B cell (primary cell): ENCODE measurements at regions not wholly inside any gene's neighbourhood (a gene's known extent, or its start where the extent isn't known, plus 50 kb on each side); places are given as distances from the start of the nearest gene placed in this dataset.

Experiments
- ATAC-seq: fragments of 200-7000 bp; cut with Tn5 transposase; one replicate; pipeline ENCODE4 v1.10.0; 2021; ENCODE audit warnings: low read depth, mild to moderate bottlenecking, moderate number of reproducible peaks, moderate library complexity
- CTCF ChIA-PET: fragments of 350-600 bp; sonication (Branson Sonifier 250); formaldehyde crosslinking; loops from one replicate; lab custom pipeline; 2021; ENCODE audit warnings: antibody characterized with exemption, inconsistent platforms; lab: Charles Lee
- POLR2A ChIA-PET: fragments of 350-600 bp; sonication (Branson Sonifier 250); formaldehyde crosslinking; loops from one replicate; lab custom pipeline; 2021; ENCODE audit warnings: antibody characterized with exemption; lab: Charles Lee
- DNase-seq: peaks from one replicate; pipeline ENCODE4 v3.0.0; 2013
- H2AFZ ChIP-seq: 2 replicates; pipeline ENCODE4 v1.6.1; 2012; ENCODE audit warnings: mild to moderate bottlenecking, low read depth, low read length; ENCODE audit not compliant: insufficient read depth, poor library complexity, severe bottlenecking
- H3K27ac ChIP-seq, 2 donors: 1 replicate in 1 of 2; 2 replicates in 1 of 2; pipeline ENCODE4 v1.5.1; 2012 to 2013; ENCODE audit warnings: low read length in 2 of 2, mild to moderate bottlenecking in 2 of 2, moderate library complexity in 1 of 2
- H3K27me3 ChIP-seq, 4 experiments: fragments of 200-600 bp in 1 of 4; sonication (generic) in 1 of 4; replicated peaks in 1 of 4; 1 replicate in 2 of 4; 2 replicates in 2 of 4; pipeline versions ENCODE4 v1.6.1 to v1.7.0; 2013 to 2016; ENCODE audit warnings: low read length in 3 of 4, mild to moderate bottlenecking in 2 of 4, mixed read lengths in 1 of 4, moderate library complexity in 1 of 4; ENCODE audit not compliant: insufficient read depth in 4 of 4, control insufficient read depth in 3 of 4; ENCODE audit errors: control extremely low read depth in 1 of 4
- H3K36me3 ChIP-seq, 2 experiments: replicated peaks in 1 of 2; 1 replicate in 1 of 2; 2 replicates in 1 of 2; pipeline versions ENCODE4 v1.6.1 to v1.7.1; 2013; ENCODE audit warnings: low read length in 1 of 2; ENCODE audit not compliant: insufficient read depth in 2 of 2, control insufficient read depth in 1 of 2; ENCODE audit errors: control extremely low read depth in 1 of 2, extremely low read depth in 1 of 2
- H3K4me1 ChIP-seq, 2 donors: fragments of 200-600 bp in 1 of 2; sonication (generic) in 1 of 2; 1 replicate in 1 of 2; 2 replicates in 1 of 2; pipeline versions ENCODE4 v1.5.1 to v1.6.1; 2013 to 2017; ENCODE audit warnings: low read length in 2 of 2; ENCODE audit not compliant: control insufficient read depth in 2 of 2, insufficient read depth in 2 of 2
- H3K4me2 ChIP-seq: replicated peaks from 2 replicates; pipeline ENCODE3; 2012; ENCODE audit warnings: mild to moderate bottlenecking, low read depth, low read length; ENCODE audit not compliant: poor library complexity, severe bottlenecking
- H3K4me3 ChIP-seq, 5 experiments: fragments of 200-600 bp in 1 of 5; sonication (generic) in 1 of 5; 1 replicate in 3 of 5; 2 replicates in 2 of 5; pipeline versions ENCODE4 v1.5.1 to v1.7.0; 2011 to 2016; ENCODE audit warnings: low read length in 4 of 5, mild to moderate bottlenecking in 4 of 5, low read depth in 2 of 5, control low read depth in 1 of 5, moderate library complexity in 1 of 5; ENCODE audit not compliant: insufficient read depth in 1 of 5; ENCODE audit errors: control extremely low read depth in 1 of 5, extremely low read depth in 1 of 5
- H3K79me2 ChIP-seq: fragments of 200-600 bp; sonication (generic); one replicate; pipeline ENCODE4 v1.6.0; 2016; ENCODE audit warnings: low read length; ENCODE audit not compliant: control insufficient read depth, insufficient read depth
- H3K9ac ChIP-seq: fragments of 200-600 bp; sonication (generic); 2 replicates; pipeline ENCODE4 v1.6.1; 2017; ENCODE audit warnings: mild to moderate bottlenecking, low read length, moderate library complexity
- H3K9me3 ChIP-seq, 3 donors: one replicate each; pipeline versions ENCODE4 v1.6.1 to v1.7.1; 2013; ENCODE audit warnings: low read length in 2 of 3; ENCODE audit not compliant: control insufficient read depth in 2 of 3, insufficient read depth in 1 of 3; ENCODE audit errors: control extremely low read depth in 1 of 3
- H4K20me1 ChIP-seq: 2 replicates; pipeline ENCODE4 v1.6.0; 2012; ENCODE audit warnings: mild to moderate bottlenecking, low read length; ENCODE audit not compliant: insufficient read depth, control insufficient read depth, poor library complexity, severe bottlenecking
- H3K27ac Mint-ChIP-seq: one replicate; pipeline ENCODE4 v1.8.0; 2021; ENCODE audit warnings: mixed read lengths
- H3K27me3 Mint-ChIP-seq: one replicate; pipeline ENCODE4 v1.8.0; 2021; ENCODE audit warnings: mixed read lengths
- H3K4me1 Mint-ChIP-seq: one replicate; pipeline ENCODE4 v1.8.0; 2021; ENCODE audit warnings: mixed read lengths
- H3K4me3 Mint-ChIP-seq: one replicate; pipeline ENCODE4 v1.8.0; 2021; ENCODE audit warnings: mixed read lengths
- H3K9me3 Mint-ChIP-seq: one replicate; pipeline ENCODE4 v1.8.0; 2022; ENCODE audit warnings: mixed read lengths; ENCODE audit not compliant: insufficient read depth
- EZH2 ChIP-seq: IDR thresholded peaks from 2 replicates; pipeline ENCODE4 v1.6.1; 2012; ENCODE audit warnings: borderline replicate concordance, low read depth, mild to moderate bottlenecking, moderate library complexity, low read length; ENCODE audit not compliant: insufficient read depth, poor library complexity, severe bottlenecking
- WGBS: methylation state at CpG from one replicate; pipeline ENCODE4 v1.1.5; 2013; ENCODE audit warnings: missing lambda C conversion rate; ENCODE audit not compliant: insufficient coverage; 5-methylcytosine and 5-hydroxymethylcytosine counted together
- intact Hi-C: fragments of 100-400 bp; cut with micrococcal nuclease; formaldehyde crosslinking; loops from one replicate; pipeline ENCODE4 v1.10.0; 2022
- TF ChIP-seq, protein P1 (sequence below): fragments of 200-600 bp; IDR thresholded peaks from one replicate; pipeline ENCODE4 v1.8.0; 2022; ENCODE audit warnings: antibody characterized with exemption, mild to moderate bottlenecking

GRCh38 chr12:107632246-107632645, 53.4 kb upstream of the PWP1 start:
- no peak overlapping the region for H3K4me3 ChIP-seq
- no peaks in the 10 kb centered on the region for H3K4me1 ChIP-seq
- POLR2A ChIA-PET = no interaction called here
- no peaks in the 10 kb centered on the region for H4K20me1 ChIP-seq
- no peak for TF ChIP-seq EZH2
- CTCF ChIA-PET = no interaction called here
- Mint-ChIP-seq H3K9me3 (no peaks in the 10 kb centered on the region), H3K4me1 (no peaks in the 10 kb centered on the region), H3K27me3 (peaks cover 8% of the 10 kb centered on the region), H3K27ac (no peak overlapping the region), H3K4me3 (no peak overlapping the region)
- H3K36me3 ChIP-seq = no peaks in the 10 kb centered on the region
- no peaks in the 10 kb centered on the region for H3K27me3 ChIP-seq
- H3K27ac ChIP-seq = no peak overlapping the region
- no peak overlapping the region for H3K9ac ChIP-seq
- no peak overlapping the region for H2AFZ ChIP-seq
- DNase-seq (no peak), ATAC-seq (no peak)
- no peaks in the 10 kb centered on the region for H3K79me2 ChIP-seq
- peaks cover 0 to 4% (median 0%) of the 10 kb centered on the region in 3 donors for H3K9me3 ChIP-seq
- H3K4me2 ChIP-seq = no peak overlapping the region
- WGBS = 100% methylated on average over 1 of the region's 5 CpGs
- intact Hi-C loops = no loop called here

DNA sequence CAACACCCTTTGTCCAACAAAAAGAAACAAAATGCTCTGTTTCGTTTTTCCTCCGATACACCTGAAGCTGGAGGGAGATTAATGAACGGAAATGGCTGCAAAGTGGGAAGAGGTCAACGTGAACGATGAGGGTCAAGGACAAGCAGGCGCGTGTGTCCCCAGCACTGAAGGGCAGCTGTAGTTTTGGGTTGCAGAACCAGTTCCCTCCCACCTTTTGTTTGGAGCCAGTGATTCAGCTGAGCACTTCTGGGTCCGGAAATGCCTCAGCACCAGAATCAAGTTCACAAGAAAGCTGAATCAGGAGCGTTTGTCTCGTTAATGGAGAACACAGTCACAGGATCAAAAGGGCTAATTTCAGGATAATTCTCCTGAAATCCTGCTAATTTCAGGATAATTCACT, 51.1 kb upstream of the PWP1 start:
- no peaks in the 10 kb centered on the region for H3K4me1 ChIP-seq
- 95% methylated on average over 8 of the region's 10 CpGs for WGBS

More for the DNA sequence above, 51.1 kb upstream of the PWP1 start:
- Mint-ChIP-seq H3K27ac (no peak overlapping the region), H3K4me3 (no peak overlapping the region), H3K4me1 (no peaks in the 10 kb centered on the region), H3K9me3 (no peaks in the 10 kb centered on the region), H3K27me3 (peaks cover 8% of the 10 kb centered on the region)
- no peak overlapping the region for H3K4me2 ChIP-seq
- ChIA-PET CTCF (interaction anchor here (1.8 kb wide), 1 partner anchor 503 kb away, joined by 4 read pairs; no protein-coding TSS in a partner anchor), POLR2A (no interaction called here)
- no peak overlapping the region for H3K27ac ChIP-seq
- H3K9me3 ChIP-seq = peaks cover 0 to 4% (median 0%) of the 10 kb centered on the region in 3 donors
- intact Hi-C loops = no loop called here
- H3K27me3 ChIP-seq = no peaks in the 10 kb centered on the region
- ATAC-seq (no peak), DNase-seq (no peak)
- H3K9ac ChIP-seq = no peak overlapping the region
- H3K79me2 ChIP-seq = no peaks in the 10 kb centered on the region
- no peak overlapping the region for H2AFZ ChIP-seq
- H3K36me3 ChIP-seq = no peaks in the 10 kb centered on the region
- H4K20me1 ChIP-seq = no peaks in the 10 kb centered on the region
- TF ChIP-seq, protein P1, sequence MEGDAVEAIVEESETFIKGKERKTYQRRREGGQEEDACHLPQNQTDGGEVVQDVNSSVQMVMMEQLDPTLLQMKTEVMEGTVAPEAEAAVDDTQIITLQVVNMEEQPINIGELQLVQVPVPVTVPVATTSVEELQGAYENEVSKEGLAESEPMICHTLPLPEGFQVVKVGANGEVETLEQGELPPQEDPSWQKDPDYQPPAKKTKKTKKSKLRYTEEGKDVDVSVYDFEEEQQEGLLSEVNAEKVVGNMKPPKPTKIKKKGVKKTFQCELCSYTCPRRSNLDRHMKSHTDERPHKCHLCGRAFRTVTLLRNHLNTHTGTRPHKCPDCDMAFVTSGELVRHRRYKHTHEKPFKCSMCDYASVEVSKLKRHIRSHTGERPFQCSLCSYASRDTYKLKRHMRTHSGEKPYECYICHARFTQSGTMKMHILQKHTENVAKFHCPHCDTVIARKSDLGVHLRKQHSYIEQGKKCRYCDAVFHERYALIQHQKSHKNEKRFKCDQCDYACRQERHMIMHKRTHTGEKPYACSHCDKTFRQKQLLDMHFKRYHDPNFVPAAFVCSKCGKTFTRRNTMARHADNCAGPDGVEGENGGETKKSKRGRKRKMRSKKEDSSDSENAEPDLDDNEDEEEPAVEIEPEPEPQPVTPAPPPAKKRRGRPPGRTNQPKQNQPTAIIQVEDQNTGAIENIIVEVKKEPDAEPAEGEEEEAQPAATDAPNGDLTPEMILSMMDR = no peak
- TF ChIP-seq EZH2 = no peak
- H3K4me3 ChIP-seq = no peak overlapping the region
